Smooth muscle cell (in vitro differentiated cells): ENCODE measurements at regions not wholly inside any gene's neighbourhood (a gene's known extent, or its start where the extent isn't known, plus 50 kb on each side); places are given as distances from the start of the nearest gene placed in this dataset.

Experiments used
- DNase-seq: peaks from one replicate; lab custom pipeline; 2025; ENCODE audit not compliant: unreplicated experiment; lab: John Stamatoyannopoulos, UW
- H2AFZ ChIP-seq: fragments of 200-600 bp; sonication (generic); 2 replicates; pipeline ENCODE4 v1.6.0; 2016; ENCODE audit warnings: antibody characterized with exemption, low read depth, mild to moderate bottlenecking
- H3F3A ChIP-seq: fragments of 200-600 bp; sonication (generic); 2 replicates; pipeline ENCODE4 v1.6.0; 2017; ENCODE audit warnings: antibody characterized with exemption, low read depth
- H3K27ac ChIP-seq: fragments of 200-600 bp; sonication (generic); 2 replicates; pipeline ENCODE4 v1.5.1; 2016; ENCODE audit warnings: low read depth, mild to moderate bottlenecking
- H3K27me3 ChIP-seq: fragments of 200-600 bp; sonication (generic); 2 replicates; pipeline ENCODE4 v1.6.1; 2016; ENCODE audit warnings: low read depth, mild to moderate bottlenecking
- H3K36me3 ChIP-seq: fragments of 200-600 bp; sonication (generic); 2 replicates; pipeline ENCODE4 v1.5.1; 2016; ENCODE audit warnings: low read depth
- H3K4me1 ChIP-seq: fragments of 200-600 bp; sonication (generic); 2 replicates; pipeline ENCODE4 v1.5.1; 2016; ENCODE audit warnings: low read depth
- H3K4me2 ChIP-seq: fragments of 200-600 bp; sonication (generic); 2 replicates; pipeline ENCODE4 v1.6.0; 2016; ENCODE audit warnings: mild to moderate bottlenecking
- H3K4me3 ChIP-seq: fragments of 200-600 bp; sonication (generic); 2 replicates; pipeline ENCODE4 v1.5.1; 2016; ENCODE audit warnings: mild to moderate bottlenecking
- H3K79me2 ChIP-seq: fragments of 200-600 bp; sonication (generic); 2 replicates; pipeline ENCODE4 v1.6.0; 2016; ENCODE audit warnings: low read depth, mild to moderate bottlenecking
- H3K9ac ChIP-seq: fragments of 200-600 bp; sonication (generic); 2 replicates; pipeline ENCODE4 v1.6.0; 2016; ENCODE audit warnings: low read depth
- H3K9me3 ChIP-seq: fragments of 200-600 bp; sonication (generic); replicated peaks from 2 replicates; pipeline ENCODE4 v1.5.1; 2016; ENCODE audit warnings: low read depth
- H4K20me1 ChIP-seq: fragments of 200-600 bp; sonication (generic); 2 replicates; pipeline ENCODE4 v1.6.0; 2016; ENCODE audit warnings: low read depth
- WGBS: methylation state at CpG from one replicate; pipeline ENCODE4 v1.1.7; 2016; ENCODE audit warnings: low lambda C conversion rate; 5-methylcytosine and 5-hydroxymethylcytosine counted together
- TF ChIP-seq, protein P1 (sequence below): fragments of 200-600 bp; sonication (generic); IDR thresholded peaks from 2 replicates; pipeline ENCODE4 v1.5.1; 2017; ENCODE audit warnings: borderline replicate concordance, mild to moderate bottlenecking, antibody characterized with exemption; ENCODE audit not compliant: insufficient read depth, poor library complexity, severe bottlenecking

- TF ChIP-seq, protein P1, sequence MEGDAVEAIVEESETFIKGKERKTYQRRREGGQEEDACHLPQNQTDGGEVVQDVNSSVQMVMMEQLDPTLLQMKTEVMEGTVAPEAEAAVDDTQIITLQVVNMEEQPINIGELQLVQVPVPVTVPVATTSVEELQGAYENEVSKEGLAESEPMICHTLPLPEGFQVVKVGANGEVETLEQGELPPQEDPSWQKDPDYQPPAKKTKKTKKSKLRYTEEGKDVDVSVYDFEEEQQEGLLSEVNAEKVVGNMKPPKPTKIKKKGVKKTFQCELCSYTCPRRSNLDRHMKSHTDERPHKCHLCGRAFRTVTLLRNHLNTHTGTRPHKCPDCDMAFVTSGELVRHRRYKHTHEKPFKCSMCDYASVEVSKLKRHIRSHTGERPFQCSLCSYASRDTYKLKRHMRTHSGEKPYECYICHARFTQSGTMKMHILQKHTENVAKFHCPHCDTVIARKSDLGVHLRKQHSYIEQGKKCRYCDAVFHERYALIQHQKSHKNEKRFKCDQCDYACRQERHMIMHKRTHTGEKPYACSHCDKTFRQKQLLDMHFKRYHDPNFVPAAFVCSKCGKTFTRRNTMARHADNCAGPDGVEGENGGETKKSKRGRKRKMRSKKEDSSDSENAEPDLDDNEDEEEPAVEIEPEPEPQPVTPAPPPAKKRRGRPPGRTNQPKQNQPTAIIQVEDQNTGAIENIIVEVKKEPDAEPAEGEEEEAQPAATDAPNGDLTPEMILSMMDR, result no peak
- H3K4me1 ChIP-seq, result no peaks in the 10 kb centered on the region
- no peak overlapping the region for H2AFZ ChIP-seq
- no peak for DNase-seq
- no peaks in the 10 kb centered on the region for H3F3A ChIP-seq
- H4K20me1 ChIP-seq, result no peaks in the 10 kb centered on the region
- H3K27ac ChIP-seq, result no peak overlapping the region
- H3K4me3 ChIP-seq, result no peak overlapping the region
- H3K27me3 ChIP-seq, result peaks cover 3% of the 10 kb centered on the region
- no peaks in the 10 kb centered on the region for H3K79me2 ChIP-seq
- H3K36me3 ChIP-seq, result no peaks in the 10 kb centered on the region
- no peak overlapping the region for H3K4me2 ChIP-seq
- H3K9me3 ChIP-seq, result no peaks in the 10 kb centered on the region
- H3K9ac ChIP-seq, result no peak overlapping the region
- 85% methylated on average over 7 of the region's 7 CpGs for WGBS
Measured at GRCh38 chr9:135326141-135326540, 153.4 kb upstream of the PPP1R26 start.

- H3K9ac ChIP-seq, result no peak overlapping the region
- H3K4me3 ChIP-seq, result no peak overlapping the region
- H3K4me1 ChIP-seq, result no peaks in the 10 kb centered on the region
- no peak overlapping the region for H3K27ac ChIP-seq
- H4K20me1 ChIP-seq, result no peaks in the 10 kb centered on the region
- whole genome bisulfite sequencing, result 95% methylated on average over 11 of the region's 11 CpGs
- no peaks in the 10 kb centered on the region for H3K9me3 ChIP-seq
- H3K79me2 ChIP-seq, result no peaks in the 10 kb centered on the region
- H2AFZ ChIP-seq, result no peak overlapping the region
- DNase-seq, result no peak
- H3F3A ChIP-seq, result no peaks in the 10 kb centered on the region
- TF ChIP-seq, protein P1, result no peak
- H3K36me3 ChIP-seq, result no peaks in the 10 kb centered on the region
- H3K27me3 ChIP-seq, result peaks cover 3% of the 10 kb centered on the region
- H3K4me2 ChIP-seq, result no peak overlapping the region
Measured at GRCh38 chr9:135326633-135327152, 152.9 kb upstream of the PPP1R26 start.

DNA sequence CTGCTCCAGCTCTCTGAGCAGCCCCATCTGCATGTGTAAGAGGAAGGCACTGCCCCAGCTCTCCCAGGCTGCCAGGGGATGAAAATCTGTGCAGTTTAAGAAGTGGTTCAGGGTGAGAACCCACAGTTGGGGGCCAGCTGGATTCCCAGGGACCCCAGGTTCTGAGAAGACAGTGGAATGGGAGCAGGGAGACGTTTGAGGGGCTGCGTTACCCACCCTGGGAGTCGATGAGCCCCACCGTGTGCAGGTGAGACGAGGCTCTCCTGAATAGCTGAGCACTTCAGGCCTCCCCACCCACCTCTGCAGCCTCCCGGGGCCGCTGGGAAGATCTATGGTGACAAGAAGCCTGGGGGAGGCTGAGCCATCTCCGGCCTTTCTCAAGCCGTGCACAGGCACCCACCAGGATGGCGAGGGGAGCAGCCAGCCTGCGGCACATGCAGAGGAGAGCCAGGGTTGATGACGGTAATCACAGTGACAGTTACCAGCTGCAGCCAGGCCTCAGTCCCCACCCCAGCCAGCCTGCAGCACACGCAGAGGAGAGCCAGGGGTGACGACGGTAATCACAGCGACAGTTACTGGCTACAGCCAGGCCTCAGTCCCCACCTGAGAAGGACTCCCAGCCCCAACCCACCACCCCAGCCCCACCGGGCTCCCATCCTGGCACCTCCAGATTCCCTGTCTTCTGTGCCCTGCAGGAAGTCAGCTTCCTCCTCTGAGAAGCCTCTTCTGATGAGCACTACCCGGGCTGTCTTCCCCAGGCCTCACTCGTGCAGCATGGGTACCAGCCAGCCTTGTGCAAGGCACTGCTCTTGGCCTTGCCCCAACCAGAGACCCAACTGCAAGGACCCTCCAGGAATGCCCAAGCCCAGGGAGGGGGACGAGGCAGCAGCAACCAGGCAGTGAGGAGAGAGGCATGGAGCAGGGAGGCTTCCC, 150.8 kb upstream of the PPP1R26 start:
- no peaks in the 10 kb centered on the region for H3K9me3 ChIP-seq
- H4K20me1 ChIP-seq, result no peaks in the 10 kb centered on the region
- no peak overlapping the region for H2AFZ ChIP-seq
- H3K27ac ChIP-seq, result no peak overlapping the region
- H3K79me2 ChIP-seq, result no peaks in the 10 kb centered on the region
- H3K4me3 ChIP-seq, result no peak overlapping the region
- TF ChIP-seq, protein P1, result no peak
- no peak for DNase-seq
- WGBS, result 86% methylated on average over 20 of the region's 20 CpGs
- H3F3A ChIP-seq, result no peaks in the 10 kb centered on the region
- no peaks in the 10 kb centered on the region for H3K36me3 ChIP-seq
- H3K9ac ChIP-seq, result no peak overlapping the region
- H3K27me3 ChIP-seq, result no peaks in the 10 kb centered on the region
- no peaks in the 10 kb centered on the region for H3K4me1 ChIP-seq
- no peak overlapping the region for H3K4me2 ChIP-seq
